ENCODE measurements at regions not wholly inside any gene's neighbourhood (a gene's known extent, or its start where the extent isn't known, plus 50 kb on each side); places are given as distances from the start of the nearest gene placed in this dataset.

- Histone ChIP-seq H3K9me3 (ENCODE audit: insufficient read depth, low read depth) (no peaks in the 10 kb centered on the region), H3K4me3 (no peak overlapping the region), H3K4me2 (no peak overlapping the region), H3F3A (ENCODE audit: insufficient read depth, low read depth) (no peaks in the 10 kb centered on the region), H2AFZ (no peak overlapping the region), H3K27me3 (ENCODE audit: insufficient read depth, low read depth) (no peaks in the 10 kb centered on the region), H3K79me2 (ENCODE audit: low read depth) (no peaks in the 10 kb centered on the region), H3K27ac (no peak overlapping the region), H4K20me1 (ENCODE audit: insufficient read depth) (no peaks in the 10 kb centered on the region), H3K9me2 (ENCODE audit: insufficient read depth) (no peaks in the 10 kb centered on the region), H3K36me3 (ENCODE audit: low read depth) (no peaks in the 10 kb centered on the region), H3K4me1 (replicated peaks; ENCODE audit: insufficient read depth) (no peaks in the 10 kb centered on the region; the same call in 1 of the 2 replicates)
- POLR2A ChIA-PET (ENCODE audit: unreplicated experiment) = no interaction called here
- DNase-seq = peak; percentile 44 to 74
- TF ChIP-seq EZH2 (IDR thresholded peaks at IDR 0.05; ENCODE audit: low read depth) = no peak
- TF ChIP-seq CTCF (conservative IDR thresholded peaks at IDR 0.05) = no peak
- CTCF ChIA-PET = no interaction called here
- intact Hi-C loops (cut with micrococcal nuclease; ENCODE audit: unreplicated experiment) = loop anchor here (10.0 kb wide), 1 partner anchor 193 kb away; no protein-coding TSS in a partner anchor
- no TSS peak for BruUV-seq (replicated peaks)
These were observed 97.7 kb upstream of the VGLL2 start for GRCh38 chr6:117167520-117168271.

DNA sequence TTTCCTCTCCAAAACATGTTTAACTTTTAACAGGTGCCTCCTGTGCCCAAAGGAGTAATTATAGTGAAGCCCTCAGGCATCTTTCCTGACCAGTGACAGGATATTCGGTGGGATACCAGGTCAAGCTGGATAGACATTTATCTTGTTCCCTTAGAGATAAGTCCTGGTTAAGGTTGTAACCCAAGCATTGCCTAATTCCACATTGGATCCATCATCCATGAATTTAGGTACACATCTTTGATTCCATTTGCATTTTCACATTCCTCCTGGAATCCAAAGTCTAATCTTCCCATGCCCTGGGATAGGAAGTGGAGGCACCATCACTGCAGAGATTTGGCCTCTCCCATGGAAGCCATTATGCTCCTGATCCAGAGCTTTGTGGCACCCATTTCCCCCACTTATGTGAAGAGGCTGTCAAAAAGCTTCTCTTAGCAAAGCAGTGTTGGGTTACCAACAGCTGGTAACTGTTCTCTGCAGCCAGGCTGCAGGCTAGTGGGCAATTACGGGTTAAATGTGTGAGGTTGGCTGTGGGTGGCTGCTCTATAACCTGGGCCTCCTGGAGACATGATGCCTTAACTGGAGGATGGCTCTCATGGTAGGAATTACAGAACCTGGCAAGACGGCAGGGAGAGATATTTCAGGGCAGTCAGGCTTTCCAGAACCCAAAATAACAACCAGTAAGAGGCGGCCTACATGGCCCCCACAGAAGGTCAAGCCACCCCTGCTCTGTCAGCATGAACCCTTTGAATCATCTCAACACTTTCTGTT is 96.9 kb upstream of the VGLL2 start:
- H2AFZ ChIP-seq = no peak overlapping the region
- ChIA-PET CTCF (no interaction called here), POLR2A (ENCODE audit: unreplicated experiment) (no interaction called here)
- H3K4me3 ChIP-seq = no peak overlapping the region
- H3K4me2 ChIP-seq = no peak overlapping the region
- intact Hi-C loops (cut with micrococcal nuclease; ENCODE audit: unreplicated experiment) = loop anchor here (10.0 kb wide), 1 partner anchor 194 kb away; no protein-coding TSS in a partner anchor
- H3K79me2 ChIP-seq (ENCODE audit: low read depth) = no peaks in the 10 kb centered on the region
- H4K20me1 ChIP-seq (ENCODE audit: insufficient read depth) = no peaks in the 10 kb centered on the region
- H3K27me3 ChIP-seq (ENCODE audit: insufficient read depth, low read depth) = no peaks in the 10 kb centered on the region
- H3K27ac ChIP-seq = no peak overlapping the region
- no peaks in the 10 kb centered on the region for H3K9me3 ChIP-seq (ENCODE audit: insufficient read depth, low read depth)
- TF ChIP-seq CTCF (conservative IDR thresholded peaks at IDR 0.05) (no peak), EZH2 (IDR thresholded peaks at IDR 0.05; ENCODE audit: low read depth) (no peak)
- BruUV-seq (replicated peaks) = no TSS peak
- no peak for DNase-seq
- H3K4me1 ChIP-seq (replicated peaks; ENCODE audit: insufficient read depth) = no peaks in the 10 kb centered on the region; the same call in 1 of the 2 replicates
- no peaks in the 10 kb centered on the region for H3K36me3 ChIP-seq (ENCODE audit: low read depth)
- no peaks in the 10 kb centered on the region for H3K9me2 ChIP-seq (ENCODE audit: insufficient read depth)
- no peaks in the 10 kb centered on the region for H3F3A ChIP-seq (ENCODE audit: insufficient read depth, low read depth)

DNA sequence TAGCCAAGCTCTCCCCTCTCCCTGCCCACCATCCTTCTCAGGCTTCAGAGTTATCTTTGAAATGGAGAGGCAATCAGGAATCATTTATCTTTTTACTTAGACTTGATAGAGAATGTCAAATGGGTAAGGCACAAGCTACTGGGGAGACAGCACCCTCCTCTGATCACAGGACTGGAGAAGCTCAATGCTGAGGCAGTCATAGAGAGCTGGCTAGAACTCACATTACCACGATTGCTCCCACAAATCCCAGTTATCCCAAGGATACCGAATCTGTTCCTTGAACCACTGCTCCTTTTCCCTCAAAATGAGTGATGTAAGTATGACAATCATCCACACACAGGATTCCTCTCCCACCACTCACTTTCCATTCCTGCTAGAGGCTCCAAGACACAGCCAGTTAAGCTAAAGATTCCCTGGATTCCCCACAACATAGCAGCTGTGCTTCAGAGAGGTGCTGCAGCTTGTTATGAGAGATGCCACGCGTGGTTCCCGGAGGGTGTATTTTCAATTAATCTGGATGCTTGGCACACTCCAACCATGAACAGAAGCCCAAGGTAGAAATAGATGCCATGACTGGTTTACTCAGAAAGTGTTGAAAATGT is 96.2 kb upstream of the VGLL2 start:
- ChIA-PET POLR2A (ENCODE audit: unreplicated experiment) (no interaction called here), CTCF (no interaction called here)
- BruUV-seq (replicated peaks) = no TSS peak
- no peak for DNase-seq
- Histone ChIP-seq H3K9me2 (ENCODE audit: insufficient read depth) (no peaks in the 10 kb centered on the region), H3K4me3 (no peak overlapping the region), H3K27ac (no peak overlapping the region), H3K9me3 (ENCODE audit: insufficient read depth, low read depth) (no peaks in the 10 kb centered on the region), H4K20me1 (ENCODE audit: insufficient read depth) (no peaks in the 10 kb centered on the region), H2AFZ (no peak overlapping the region), H3F3A (ENCODE audit: insufficient read depth, low read depth) (no peaks in the 10 kb centered on the region), H3K27me3 (ENCODE audit: insufficient read depth, low read depth) (no peaks in the 10 kb centered on the region), H3K4me1 (replicated peaks; ENCODE audit: insufficient read depth) (no peaks in the 10 kb centered on the region; the same call in 1 of the 2 replicates), H3K79me2 (ENCODE audit: low read depth) (no peaks in the 10 kb centered on the region), H3K36me3 (ENCODE audit: low read depth) (no peaks in the 10 kb centered on the region), H3K4me2 (no peak overlapping the region)
- intact Hi-C loops (cut with micrococcal nuclease; ENCODE audit: unreplicated experiment) = loop anchor here (10.0 kb wide), 1 partner anchor 194 kb away; no protein-coding TSS in a partner anchor
- no peak for TF ChIP-seq EZH2 (IDR thresholded peaks at IDR 0.05; ENCODE audit: low read depth)
- TF ChIP-seq CTCF (conservative IDR thresholded peaks at IDR 0.05) = no peak
